SK-N-SH (cell line): ENCODE measurements at regions not wholly inside any gene's neighbourhood (a gene's known extent, or its start where the extent isn't known, plus 50 kb on each side); places are given as distances from the start of the nearest gene placed in this dataset.

Source experiments
- CTCF ChIA-PET: fragments of 300-600, 350-600 bp; formaldehyde crosslinking; extraction: SDS; loops from one replicate; lab custom pipeline; 2021; lab: Yijun Ruan, JAX
- POLR2A ChIA-PET: fragments of 350-600 bp; sonication (Branson Sonifier 250); formaldehyde crosslinking; extraction: SDS; loops from one replicate; lab custom pipeline; 2020; ENCODE audit warnings: antibody characterized with exemption, inconsistent platforms; lab: Yijun Ruan, JAX
- DNase-seq: peaks from one replicate; pipeline ENCODE4 v3.0.0; 2012
- H2AFZ ChIP-seq: fragments of 200-600 bp; sonication (generic); 2 replicates; pipeline ENCODE4 v1.8.1; 2016; ENCODE audit warnings: antibody characterized with exemption, mild to moderate bottlenecking, low read depth
- H3F3A ChIP-seq: fragments of 200-600 bp; sonication (generic); replicated peaks from 2 replicates; pipeline ENCODE3; 2016; ENCODE audit warnings: antibody characterized with exemption, mild to moderate bottlenecking; ENCODE audit not compliant: insufficient read depth
- H3K27ac ChIP-seq, 2 experiments: fragments of 200-500 bp in 1 of 2; fragments of 200-600 bp in 1 of 2; sonication (Bioruptor generic) in 1 of 2; sonication (generic), shearing (Covaris generic) in 1 of 2; 2 replicates each; pipeline versions ENCODE4 v1.5.1 to v1.6.1; 2014 to 2016; ENCODE audit warnings: low read depth in 2 of 2, inconsistent platforms in 1 of 2, low read length in 1 of 2, mild to moderate bottlenecking in 1 of 2, mixed read lengths in 1 of 2
- H3K27me3 ChIP-seq: fragments of 200-600 bp; sonication (generic), shearing (Covaris generic); 2 replicates; pipeline ENCODE4 v1.6.1; 2016; ENCODE audit warnings: mixed run types; ENCODE audit not compliant: insufficient read depth
- H3K36me3 ChIP-seq, 2 experiments: fragments of 200-500 bp in 1 of 2; fragments of 200-600 bp in 1 of 2; sonication (Bioruptor generic) in 1 of 2; sonication (generic) in 1 of 2; replicated peaks in 1 of 2; 2 replicates each; pipeline versions ENCODE3 to v1.5.1; 2014 to 2016; ENCODE audit warnings: low read length in 1 of 2, mild to moderate bottlenecking in 1 of 2; ENCODE audit not compliant: insufficient read depth in 2 of 2, control insufficient read depth in 1 of 2
- H3K4me1 ChIP-seq, 2 experiments: fragments of 200-500 bp in 1 of 2; fragments of 200-600 bp in 1 of 2; sonication (Bioruptor generic) in 1 of 2; sonication (generic), shearing (Covaris generic) in 1 of 2; 2 replicates each; pipeline versions ENCODE4 v1.5.1 to v1.6.1; 2014 to 2016; ENCODE audit warnings: low read depth in 1 of 2, low read length in 1 of 2, mixed run types in 1 of 2; ENCODE audit not compliant: insufficient read depth in 2 of 2, control insufficient read depth in 1 of 2
- H3K4me2 ChIP-seq: fragments of 200-600 bp; sonication (generic), shearing (Covaris generic); 2 replicates; pipeline ENCODE4 v1.6.1; 2017; ENCODE audit warnings: mixed run types
- H3K4me3 ChIP-seq, 2 experiments: fragments of 200-500 bp in 1 of 2; fragments of 200-600 bp in 1 of 2; sonication (Bioruptor generic) in 1 of 2; sonication (generic), shearing (Covaris generic) in 1 of 2; 2 replicates each; pipeline versions ENCODE4 v1.5.1 to v1.8.1; 2014 to 2016; ENCODE audit warnings: low read depth in 2 of 2, inconsistent platforms in 1 of 2, low read length in 1 of 2, mild to moderate bottlenecking in 1 of 2, mixed read lengths in 1 of 2, moderate library complexity in 1 of 2
- H3K79me2 ChIP-seq: fragments of 200-600 bp; sonication (generic); 2 replicates; pipeline ENCODE4 v1.8.1; 2017; ENCODE audit warnings: mild to moderate bottlenecking; ENCODE audit not compliant: insufficient read depth
- H3K9ac ChIP-seq: fragments of 200-600 bp; sonication (generic); 2 replicates; pipeline ENCODE4 v1.6.1; 2017; ENCODE audit warnings: mixed run types
- H3K9me2 ChIP-seq: fragments of 200-600 bp; sonication (generic); 2 replicates; pipeline ENCODE4 v1.6.1; 2017; ENCODE audit warnings: mixed run types
- H3K9me3 ChIP-seq: fragments of 200-600 bp; sonication (generic); 2 replicates; pipeline ENCODE4 v1.6.1; 2017; ENCODE audit warnings: mixed run types, mild to moderate bottlenecking, moderate library complexity
- H4K20me1 ChIP-seq: fragments of 200-600 bp; sonication (generic); 2 replicates; pipeline ENCODE4 v1.6.1; 2017; ENCODE audit warnings: mild to moderate bottlenecking, mixed run types; ENCODE audit not compliant: insufficient read depth
- CHD2 ChIP-seq: fragments of 150-350 bp; IDR thresholded peaks from 2 replicates; pipeline ENCODE4 v1.6.1; 2018; ENCODE audit warnings: low read length; ENCODE audit not compliant: partially characterized antibody
- ELF1 ChIP-seq: IDR thresholded peaks from 2 replicates; pipeline ENCODE4 v1.4.0; 2012
- EZH2phosphoT487 ChIP-seq: fragments of 200-600 bp; sonication (generic); IDR thresholded peaks from 2 replicates; pipeline ENCODE4 v1.6.1; 2017; ENCODE audit warnings: low read depth, mixed run types, mild to moderate bottlenecking, antibody characterized with exemption, moderate library complexity, borderline replicate concordance
- FOSL2 ChIP-seq: IDR thresholded peaks from 2 replicates; pipeline ENCODE4 v1.4.0; 2012; ENCODE audit warnings: low read depth, mild to moderate bottlenecking, moderate library complexity, borderline replicate concordance
- GABPA ChIP-seq: IDR thresholded peaks from 2 replicates; pipeline ENCODE4 v1.4.0; 2012; ENCODE audit warnings: low read depth, mild to moderate bottlenecking
- GATA2 ChIP-seq: sonication (generic); formaldehyde crosslinking; IDR thresholded peaks from 2 replicates; pipeline ENCODE4 v1.5.0; 2020; ENCODE audit warnings: mild to moderate bottlenecking, missing genetic modification reagents
- MXI1 ChIP-seq: IDR thresholded peaks from 2 replicates; pipeline ENCODE4 v1.6.1; 2012; ENCODE audit warnings: mild to moderate bottlenecking, low read depth, low read length, improper control_type of control experiment
- NRF1 ChIP-seq: IDR thresholded peaks from 2 replicates; pipeline ENCODE4 v1.6.1; 2012; ENCODE audit warnings: low read depth, mild to moderate bottlenecking, low read length
- RAD21 ChIP-seq: IDR thresholded peaks from 2 replicates; pipeline ENCODE4 v1.6.1; 2012; ENCODE audit warnings: mild to moderate bottlenecking, low read length
- RCOR1 ChIP-seq: fragments of 150-350 bp; IDR thresholded peaks from 2 replicates; pipeline ENCODE4 v1.6.1; 2017; ENCODE audit warnings: antibody characterized with exemption, low read length
- SIN3A ChIP-seq: IDR thresholded peaks from 2 replicates; pipeline ENCODE4 v1.6.1; 2012; ENCODE audit warnings: low read depth, mild to moderate bottlenecking, low read length, moderate library complexity, borderline replicate concordance
- WGBS: methylation state at CpG from one replicate; pipeline ENCODE4 v1.1.6; 2017; ENCODE audit warnings: low lambda C conversion rate; 5-methylcytosine and 5-hydroxymethylcytosine counted together
- TF ChIP-seq, protein P1 (sequence below): fragments of 150-350 bp; IDR thresholded peaks from 2 replicates; pipeline ENCODE4 v1.6.1; 2016; ENCODE audit warnings: mild to moderate bottlenecking, low read depth, low read length
- TF ChIP-seq, protein P2 (sequence below): IDR thresholded peaks from 2 replicates; pipeline ENCODE4 v1.4.0; 2012; ENCODE audit warnings: low read depth, borderline replicate concordance
- TF ChIP-seq, protein P3 (sequence below): fragments of 200-600 bp; sonication (generic); IDR thresholded peaks from 2 replicates; pipeline ENCODE4 v1.6.1; 2017; ENCODE audit warnings: antibody characterized with exemption, mild to moderate bottlenecking, moderate library complexity
- TF ChIP-seq, protein P4 (sequence below): fragments of 150-350 bp; IDR thresholded peaks from 2 replicates; pipeline ENCODE4 v1.6.1; 2017; ENCODE audit warnings: antibody characterized with exemption, low read length, low read depth, borderline replicate concordance
- TF ChIP-seq, protein P5 (sequence below): IDR thresholded peaks from 2 replicates; pipeline ENCODE4 v1.6.1; 2012; ENCODE audit warnings: mild to moderate bottlenecking, low read depth, low read length, moderate library complexity
- TF ChIP-seq, protein P6 (sequence below): IDR thresholded peaks from 2 replicates; pipeline ENCODE4; 2012

DNA sequence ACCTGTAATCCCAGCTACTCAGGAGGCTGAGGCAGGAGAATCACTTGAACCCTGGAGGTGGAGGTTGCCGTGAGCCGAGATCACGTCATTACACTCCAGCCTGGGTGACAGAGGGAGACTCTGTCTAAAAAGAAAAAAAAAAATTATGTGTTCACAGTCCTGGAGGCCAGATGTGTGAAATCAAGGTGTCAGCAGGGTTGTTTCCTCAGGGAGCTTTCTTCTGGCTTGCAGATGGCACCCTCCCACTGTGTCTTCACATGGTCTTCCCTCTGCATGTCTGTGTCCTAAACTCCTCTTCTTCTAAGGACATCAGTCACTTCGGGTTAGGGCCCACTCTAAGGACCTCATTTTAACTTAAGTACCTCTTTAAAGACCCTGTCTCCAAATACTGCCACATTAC, 56.1 kb upstream of the UBE2E1 start:
- Histone ChIP-seq H3K9me3 (no peaks in the 10 kb centered on the region), H3K27me3 (no peaks in the 10 kb centered on the region), H3K4me2 (no peak overlapping the region), H3F3A (no peaks in the 10 kb centered on the region), H3K9me2 (no peaks in the 10 kb centered on the region), H3K9ac (no peak overlapping the region), H3K79me2 (no peaks in the 10 kb centered on the region), H3K4me3 (no peak overlapping the region), H3K4me1 (peaks cover 2 to 6% of the 10 kb centered on the region in 2 experiments; a peak in 2 of 4 replicates), H3K36me3 (no peaks in the 10 kb centered on the region), H2AFZ (no peak overlapping the region), H4K20me1 (no peaks in the 10 kb centered on the region), H3K27ac (no peak overlapping the region)
- ChIA-PET POLR2A (interaction anchor here (0.7 kb wide), 1 partner anchor 167 kb away, joined by 4 read pairs; the partner anchor contains the start of genes NKIRAS1 and RPL15), CTCF (no interaction called here)
- TF ChIP-seq NRF1 = no peak
- TF ChIP-seq, protein P1, sequence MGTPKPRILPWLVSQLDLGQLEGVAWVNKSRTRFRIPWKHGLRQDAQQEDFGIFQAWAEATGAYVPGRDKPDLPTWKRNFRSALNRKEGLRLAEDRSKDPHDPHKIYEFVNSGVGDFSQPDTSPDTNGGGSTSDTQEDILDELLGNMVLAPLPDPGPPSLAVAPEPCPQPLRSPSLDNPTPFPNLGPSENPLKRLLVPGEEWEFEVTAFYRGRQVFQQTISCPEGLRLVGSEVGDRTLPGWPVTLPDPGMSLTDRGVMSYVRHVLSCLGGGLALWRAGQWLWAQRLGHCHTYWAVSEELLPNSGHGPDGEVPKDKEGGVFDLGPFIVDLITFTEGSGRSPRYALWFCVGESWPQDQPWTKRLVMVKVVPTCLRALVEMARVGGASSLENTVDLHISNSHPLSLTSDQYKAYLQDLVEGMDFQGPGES = no peak
- TF ChIP-seq EZH2phosphoT487 = no peak
- TF ChIP-seq ELF1 = no peak
- TF ChIP-seq, protein P2, sequence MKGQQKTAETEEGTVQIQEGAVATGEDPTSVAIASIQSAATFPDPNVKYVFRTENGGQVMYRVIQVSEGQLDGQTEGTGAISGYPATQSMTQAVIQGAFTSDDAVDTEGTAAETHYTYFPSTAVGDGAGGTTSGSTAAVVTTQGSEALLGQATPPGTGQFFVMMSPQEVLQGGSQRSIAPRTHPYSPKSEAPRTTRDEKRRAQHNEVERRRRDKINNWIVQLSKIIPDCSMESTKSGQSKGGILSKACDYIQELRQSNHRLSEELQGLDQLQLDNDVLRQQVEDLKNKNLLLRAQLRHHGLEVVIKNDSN = no peak
- TF ChIP-seq CHD2 = no peak
- TF ChIP-seq, protein P3, sequence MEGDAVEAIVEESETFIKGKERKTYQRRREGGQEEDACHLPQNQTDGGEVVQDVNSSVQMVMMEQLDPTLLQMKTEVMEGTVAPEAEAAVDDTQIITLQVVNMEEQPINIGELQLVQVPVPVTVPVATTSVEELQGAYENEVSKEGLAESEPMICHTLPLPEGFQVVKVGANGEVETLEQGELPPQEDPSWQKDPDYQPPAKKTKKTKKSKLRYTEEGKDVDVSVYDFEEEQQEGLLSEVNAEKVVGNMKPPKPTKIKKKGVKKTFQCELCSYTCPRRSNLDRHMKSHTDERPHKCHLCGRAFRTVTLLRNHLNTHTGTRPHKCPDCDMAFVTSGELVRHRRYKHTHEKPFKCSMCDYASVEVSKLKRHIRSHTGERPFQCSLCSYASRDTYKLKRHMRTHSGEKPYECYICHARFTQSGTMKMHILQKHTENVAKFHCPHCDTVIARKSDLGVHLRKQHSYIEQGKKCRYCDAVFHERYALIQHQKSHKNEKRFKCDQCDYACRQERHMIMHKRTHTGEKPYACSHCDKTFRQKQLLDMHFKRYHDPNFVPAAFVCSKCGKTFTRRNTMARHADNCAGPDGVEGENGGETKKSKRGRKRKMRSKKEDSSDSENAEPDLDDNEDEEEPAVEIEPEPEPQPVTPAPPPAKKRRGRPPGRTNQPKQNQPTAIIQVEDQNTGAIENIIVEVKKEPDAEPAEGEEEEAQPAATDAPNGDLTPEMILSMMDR = no peak
- TF ChIP-seq FOSL2 = no peak
- TF ChIP-seq, protein P4, sequence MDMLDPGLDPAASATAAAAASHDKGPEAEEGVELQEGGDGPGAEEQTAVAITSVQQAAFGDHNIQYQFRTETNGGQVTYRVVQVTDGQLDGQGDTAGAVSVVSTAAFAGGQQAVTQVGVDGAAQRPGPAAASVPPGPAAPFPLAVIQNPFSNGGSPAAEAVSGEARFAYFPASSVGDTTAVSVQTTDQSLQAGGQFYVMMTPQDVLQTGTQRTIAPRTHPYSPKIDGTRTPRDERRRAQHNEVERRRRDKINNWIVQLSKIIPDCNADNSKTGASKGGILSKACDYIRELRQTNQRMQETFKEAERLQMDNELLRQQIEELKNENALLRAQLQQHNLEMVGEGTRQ = no peak
- TF ChIP-seq MXI1 = no peak
- no peak for TF ChIP-seq SIN3A
- TF ChIP-seq, protein P5, sequence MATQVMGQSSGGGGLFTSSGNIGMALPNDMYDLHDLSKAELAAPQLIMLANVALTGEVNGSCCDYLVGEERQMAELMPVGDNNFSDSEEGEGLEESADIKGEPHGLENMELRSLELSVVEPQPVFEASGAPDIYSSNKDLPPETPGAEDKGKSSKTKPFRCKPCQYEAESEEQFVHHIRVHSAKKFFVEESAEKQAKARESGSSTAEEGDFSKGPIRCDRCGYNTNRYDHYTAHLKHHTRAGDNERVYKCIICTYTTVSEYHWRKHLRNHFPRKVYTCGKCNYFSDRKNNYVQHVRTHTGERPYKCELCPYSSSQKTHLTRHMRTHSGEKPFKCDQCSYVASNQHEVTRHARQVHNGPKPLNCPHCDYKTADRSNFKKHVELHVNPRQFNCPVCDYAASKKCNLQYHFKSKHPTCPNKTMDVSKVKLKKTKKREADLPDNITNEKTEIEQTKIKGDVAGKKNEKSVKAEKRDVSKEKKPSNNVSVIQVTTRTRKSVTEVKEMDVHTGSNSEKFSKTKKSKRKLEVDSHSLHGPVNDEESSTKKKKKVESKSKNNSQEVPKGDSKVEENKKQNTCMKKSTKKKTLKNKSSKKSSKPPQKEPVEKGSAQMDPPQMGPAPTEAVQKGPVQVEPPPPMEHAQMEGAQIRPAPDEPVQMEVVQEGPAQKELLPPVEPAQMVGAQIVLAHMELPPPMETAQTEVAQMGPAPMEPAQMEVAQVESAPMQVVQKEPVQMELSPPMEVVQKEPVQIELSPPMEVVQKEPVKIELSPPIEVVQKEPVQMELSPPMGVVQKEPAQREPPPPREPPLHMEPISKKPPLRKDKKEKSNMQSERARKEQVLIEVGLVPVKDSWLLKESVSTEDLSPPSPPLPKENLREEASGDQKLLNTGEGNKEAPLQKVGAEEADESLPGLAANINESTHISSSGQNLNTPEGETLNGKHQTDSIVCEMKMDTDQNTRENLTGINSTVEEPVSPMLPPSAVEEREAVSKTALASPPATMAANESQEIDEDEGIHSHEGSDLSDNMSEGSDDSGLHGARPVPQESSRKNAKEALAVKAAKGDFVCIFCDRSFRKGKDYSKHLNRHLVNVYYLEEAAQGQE = no peak
- no peak for TF ChIP-seq GATA2 (CRISPR knock-in tag)
- TF ChIP-seq, protein P6, sequence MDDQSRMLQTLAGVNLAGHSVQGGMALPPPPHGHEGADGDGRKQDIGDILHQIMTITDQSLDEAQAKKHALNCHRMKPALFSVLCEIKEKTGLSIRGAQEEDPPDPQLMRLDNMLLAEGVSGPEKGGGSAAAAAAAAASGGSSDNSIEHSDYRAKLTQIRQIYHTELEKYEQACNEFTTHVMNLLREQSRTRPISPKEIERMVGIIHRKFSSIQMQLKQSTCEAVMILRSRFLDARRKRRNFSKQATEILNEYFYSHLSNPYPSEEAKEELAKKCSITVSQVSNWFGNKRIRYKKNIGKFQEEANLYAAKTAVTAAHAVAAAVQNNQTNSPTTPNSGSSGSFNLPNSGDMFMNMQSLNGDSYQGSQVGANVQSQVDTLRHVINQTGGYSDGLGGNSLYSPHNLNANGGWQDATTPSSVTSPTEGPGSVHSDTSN = no peak
- no peak for TF ChIP-seq RAD21
- TF ChIP-seq RCOR1 = no peak
- no peak for TF ChIP-seq GABPA
- DNase-seq = no peak
- 79% methylated on average over 4 of the region's 4 CpGs for WGBS
